HG02870 (cell line): ENCODE measurements at regions not wholly inside any gene's neighbourhood (a gene's known extent, or its start where the extent isn't known, plus 50 kb on each side); places are given as distances from the start of the nearest gene placed in this dataset.

Experiments
- ATAC-seq: cut with Tn5 transposase; IDR thresholded peaks from one replicate; pipeline ENCODE4 v1.9.1; 2021; ENCODE audit warnings: mild to moderate bottlenecking, moderate library complexity; ENCODE audit not compliant: unreplicated experiment

DNA sequence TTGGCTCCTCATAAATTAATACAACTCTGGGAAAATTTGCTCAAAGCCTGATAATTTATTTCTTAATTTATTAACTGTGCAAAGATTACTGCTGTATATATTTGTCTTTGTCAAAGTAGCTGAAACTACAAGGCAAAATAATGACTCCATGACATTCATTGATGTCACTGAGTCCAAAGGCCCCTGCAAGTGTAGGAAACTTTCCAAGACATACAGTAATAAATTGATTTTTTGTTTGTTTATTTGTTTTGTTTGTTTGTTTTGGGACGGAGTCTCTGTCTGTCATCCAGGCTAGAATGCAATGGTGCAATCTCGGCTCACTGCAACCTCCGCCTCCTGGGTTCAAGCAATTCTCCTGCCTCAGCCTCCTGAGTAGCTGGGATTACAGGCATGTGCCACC, 96.8 kb upstream of the LPP start:
- ATAC-seq: no peak

DNA sequence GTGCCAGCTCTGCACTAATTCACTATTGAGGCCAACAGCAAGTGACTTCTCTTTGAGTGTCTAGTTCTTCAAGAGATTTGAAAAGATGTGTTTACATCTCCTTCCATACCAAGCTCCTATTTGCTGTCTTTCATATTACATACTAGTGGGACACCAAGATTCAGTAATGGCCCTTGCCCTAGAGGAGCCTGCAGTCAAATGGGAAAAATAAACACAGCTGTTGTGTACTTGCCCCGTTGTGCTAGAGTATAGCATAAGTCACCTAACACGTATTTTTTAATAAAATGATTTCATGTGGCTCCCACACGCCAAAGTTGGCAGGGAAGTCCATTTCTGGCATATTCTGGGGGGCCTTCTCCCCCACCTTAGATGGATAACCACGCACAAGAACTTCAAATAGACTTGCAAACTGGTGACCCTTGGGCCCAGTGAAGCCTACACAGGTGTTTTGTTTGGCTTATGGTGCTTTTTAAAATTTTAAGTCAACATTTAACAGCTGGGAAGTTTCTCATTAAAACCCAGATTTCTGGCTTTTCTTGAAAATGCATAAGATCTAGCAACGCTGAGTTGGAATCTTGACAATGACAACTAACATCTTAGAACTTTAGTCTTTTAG, 95.3 kb upstream of the LPP start:
- no peak for ATAC-seq

DNA sequence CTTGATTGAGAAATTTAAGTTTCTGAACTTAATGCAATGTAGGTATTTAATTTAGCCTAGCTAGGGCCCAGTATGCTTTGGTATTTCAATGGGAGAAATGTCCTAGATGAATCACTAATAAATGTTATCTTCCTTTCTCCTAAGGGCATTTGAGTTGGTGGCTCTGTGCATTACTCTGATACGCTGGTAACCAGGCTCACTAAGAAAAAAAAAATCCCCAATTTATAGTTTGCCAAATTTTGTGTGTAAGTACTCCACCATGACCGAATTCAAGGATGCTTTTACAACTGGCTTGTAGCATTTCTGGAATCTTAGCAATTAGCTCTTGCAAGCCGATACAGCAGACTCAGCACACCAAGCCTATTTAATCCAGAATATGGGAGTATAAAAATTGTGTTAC, 94.6 kb upstream of the LPP start:
- no peak for ATAC-seq

DNA sequence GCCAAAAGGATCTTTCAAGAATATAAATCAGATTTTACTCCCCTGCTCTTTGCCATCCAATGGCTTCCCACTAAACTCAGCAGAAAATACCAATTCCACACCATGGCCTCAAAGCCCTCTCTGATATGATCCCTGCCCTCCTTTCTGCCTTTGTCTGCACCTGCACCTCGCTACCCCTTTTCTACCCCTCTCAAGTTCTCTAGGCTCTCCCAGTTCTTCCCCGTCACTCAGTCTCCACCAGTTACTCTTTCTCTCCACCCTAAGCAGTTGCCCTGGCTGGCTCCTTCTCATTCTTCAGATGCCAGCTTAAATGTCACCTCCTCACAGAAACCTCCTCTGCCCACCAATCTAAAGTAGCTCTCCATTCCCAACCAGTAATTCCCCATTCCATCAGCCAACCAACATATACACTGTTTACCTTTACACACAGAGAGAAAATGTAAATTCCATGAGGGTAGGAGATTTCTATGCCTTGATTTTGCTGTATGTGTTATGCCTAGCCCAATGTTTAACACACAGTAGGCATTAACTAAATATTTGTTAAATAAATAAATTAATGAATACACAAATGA, 93.6 kb upstream of the LPP start:
- ATAC-seq: no peak

DNA sequence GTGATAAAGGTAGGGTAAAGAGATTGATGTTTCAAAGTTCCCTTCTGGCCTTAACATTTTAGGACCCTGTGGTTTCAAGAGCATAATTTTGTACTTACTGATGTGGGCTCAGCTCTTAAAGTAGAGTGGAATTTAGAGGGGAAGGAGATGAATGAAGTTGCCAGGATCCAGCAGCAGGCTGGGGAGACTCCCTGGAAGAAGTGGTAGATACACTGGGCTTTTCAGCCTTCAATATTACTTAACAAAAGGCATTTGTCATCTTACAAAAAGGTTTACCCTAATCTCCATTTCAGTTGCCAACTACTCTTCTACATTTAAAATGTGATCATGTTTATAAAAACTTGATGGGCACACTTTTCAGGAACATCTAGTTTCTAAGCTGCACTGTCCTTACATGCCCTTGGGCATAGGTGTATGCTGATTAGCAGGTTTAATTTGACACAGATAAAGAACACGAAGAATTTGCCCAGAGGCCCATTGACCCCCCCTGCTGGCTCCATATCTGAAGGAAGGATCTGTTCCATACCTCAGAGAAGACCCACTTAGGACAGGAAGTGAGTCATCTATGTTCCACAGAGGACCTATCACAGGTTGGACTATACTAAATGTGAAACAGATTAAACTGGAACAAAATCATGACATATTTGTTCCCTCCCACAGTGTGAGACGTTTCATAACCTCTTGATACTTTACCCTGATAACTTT, 93.0 kb upstream of the LPP start:
- no peak for ATAC-seq

DNA sequence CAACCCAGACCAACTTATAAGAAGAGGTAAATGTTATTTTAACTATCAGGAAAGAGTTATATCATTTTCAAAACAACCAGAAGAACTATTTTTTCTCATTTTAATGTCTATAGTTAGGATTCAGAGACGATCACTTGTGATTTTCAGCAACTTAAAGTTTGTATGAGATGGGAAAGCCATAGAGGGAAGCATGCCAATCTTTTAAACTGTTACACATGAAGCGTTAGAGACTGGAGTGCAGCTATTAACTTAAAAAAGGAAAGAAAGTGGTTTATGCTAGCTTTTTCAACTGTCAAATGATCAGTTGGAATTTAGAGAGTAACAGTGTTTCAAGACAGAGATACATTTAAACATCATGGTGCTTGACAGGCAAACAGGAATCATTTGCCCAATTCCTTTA, 91.7 kb upstream of the LPP start:
- no peak for ATAC-seq

DNA sequence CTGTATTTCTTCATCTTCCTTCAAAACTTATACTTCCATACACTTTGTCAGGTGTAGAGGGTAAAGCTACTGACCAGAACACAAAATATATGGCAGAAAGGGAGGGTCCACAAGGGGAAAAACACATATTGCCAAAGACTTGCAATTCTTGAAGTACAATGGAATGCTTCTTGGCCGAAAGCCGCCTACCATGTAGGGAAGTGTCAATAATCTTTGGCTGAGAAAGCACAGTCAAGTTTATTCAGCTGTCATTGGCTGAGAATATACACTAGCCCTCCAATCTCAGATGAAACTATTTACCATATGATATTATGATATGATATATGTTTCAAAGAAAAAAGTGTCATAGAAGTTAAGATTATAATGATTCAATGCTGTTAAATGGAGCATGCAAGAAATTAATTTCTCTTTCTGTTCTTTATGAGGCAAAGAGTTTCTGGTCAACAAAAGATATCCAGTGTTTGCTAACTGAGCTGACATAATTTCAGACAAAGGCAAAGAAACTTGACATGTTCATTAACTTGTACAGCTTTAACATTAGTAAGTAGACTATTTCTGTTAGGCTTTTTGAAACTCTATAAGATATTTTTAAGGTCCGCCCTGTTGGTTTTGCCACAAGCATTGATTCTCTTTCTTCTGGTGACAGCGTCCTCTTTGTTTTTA, 89.0 kb upstream of the LPP start:
- ATAC-seq: no peak

DNA sequence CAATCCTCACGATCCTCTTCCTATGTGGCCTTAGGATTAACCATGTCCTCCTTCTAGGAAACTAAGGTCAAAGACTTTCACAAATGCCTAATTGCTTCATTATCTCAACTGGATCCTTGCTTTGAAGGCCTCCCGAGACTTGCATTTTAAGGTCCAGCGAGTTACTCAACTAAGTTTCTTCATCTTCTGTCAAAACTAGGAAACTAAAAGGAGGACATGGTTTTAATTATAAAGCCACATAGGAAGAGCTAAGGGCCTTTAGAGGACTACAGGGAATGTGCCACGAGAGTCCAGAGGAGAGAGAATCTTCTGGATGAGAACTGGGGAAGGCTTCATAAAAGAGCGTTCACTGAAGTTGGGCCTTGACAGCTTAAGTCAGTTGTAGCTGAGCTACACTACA, 87.8 kb upstream of the LPP start:
- ATAC-seq: no peak

DNA sequence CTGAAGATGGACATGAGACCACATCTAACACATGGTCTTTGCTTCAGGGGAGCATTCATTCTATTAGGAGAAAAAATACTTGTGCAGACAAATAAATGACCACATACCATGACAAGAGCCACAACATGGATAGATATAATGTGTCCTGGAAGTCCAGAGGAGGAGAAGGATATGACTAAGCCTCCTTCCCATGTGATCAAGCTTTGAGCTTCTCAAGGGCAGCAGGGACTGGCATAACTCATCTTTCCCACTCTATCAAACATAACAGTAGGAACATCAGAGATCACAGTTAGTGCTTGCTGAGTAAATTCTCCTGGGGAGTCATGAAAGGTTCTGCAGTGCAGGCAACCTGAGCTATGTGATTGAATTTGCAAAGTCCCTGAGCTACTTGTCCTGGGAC, 86.0 kb upstream of the LPP start:
- no peak for ATAC-seq

DNA sequence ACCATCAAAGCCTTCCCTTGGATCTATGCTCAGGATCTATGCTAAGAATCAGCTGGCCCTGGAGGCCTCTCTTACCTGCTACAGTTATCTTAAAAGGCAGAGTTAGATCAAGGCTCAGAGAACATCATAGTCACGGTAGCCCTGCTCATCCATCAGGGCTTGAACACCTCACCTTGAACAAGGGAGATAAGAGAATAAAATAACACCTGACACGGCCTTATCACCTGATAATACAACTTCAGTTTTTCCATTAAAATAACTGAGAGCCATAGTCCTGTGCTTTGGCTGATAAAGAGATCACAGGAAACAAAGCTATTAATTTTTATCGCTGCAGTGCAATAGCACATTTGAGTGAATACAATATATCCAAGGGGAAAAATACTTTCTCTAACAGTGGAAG, 85.6 kb upstream of the LPP start:
- no peak for ATAC-seq

DNA sequence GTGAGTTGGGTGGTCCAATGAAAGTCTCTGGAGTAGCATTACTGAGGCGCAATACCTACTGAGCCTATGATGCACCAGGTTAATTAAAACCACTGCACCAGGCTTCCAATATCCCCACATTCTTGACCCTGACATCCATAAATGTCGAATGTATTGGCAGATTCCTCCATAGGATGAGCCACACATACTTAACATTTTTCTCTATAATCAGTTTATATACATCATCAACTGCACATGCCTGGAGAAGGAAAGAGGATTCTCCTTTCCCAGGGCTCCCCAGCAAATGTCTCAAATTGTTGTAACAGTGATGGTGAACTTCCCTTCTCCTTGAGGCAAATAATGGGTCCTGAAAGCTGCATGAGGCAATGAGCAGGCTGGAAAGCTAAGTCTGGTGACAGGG, 82.3 kb upstream of the LPP start:
- ATAC-seq: no peak

DNA sequence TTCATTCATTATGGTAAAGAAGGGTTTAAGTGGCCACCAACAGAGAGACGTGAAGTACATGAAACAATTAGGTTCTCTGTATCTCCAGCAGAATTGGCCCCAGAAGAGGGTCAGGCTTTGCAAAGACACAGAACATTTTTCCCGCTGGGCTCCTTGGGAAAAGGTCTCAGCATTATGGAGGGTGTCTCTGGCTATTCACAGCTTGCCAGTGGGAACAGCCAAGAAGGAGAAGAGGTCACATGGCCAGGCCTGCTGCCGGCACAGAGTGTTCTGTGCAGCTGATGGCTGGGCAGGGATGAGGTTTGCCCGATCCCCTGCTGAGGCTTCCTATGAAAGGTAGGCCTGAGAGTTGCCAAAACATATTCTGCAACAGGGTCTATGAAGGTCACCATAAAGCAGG, 77.8 kb upstream of the LPP start:
- no peak for ATAC-seq

DNA sequence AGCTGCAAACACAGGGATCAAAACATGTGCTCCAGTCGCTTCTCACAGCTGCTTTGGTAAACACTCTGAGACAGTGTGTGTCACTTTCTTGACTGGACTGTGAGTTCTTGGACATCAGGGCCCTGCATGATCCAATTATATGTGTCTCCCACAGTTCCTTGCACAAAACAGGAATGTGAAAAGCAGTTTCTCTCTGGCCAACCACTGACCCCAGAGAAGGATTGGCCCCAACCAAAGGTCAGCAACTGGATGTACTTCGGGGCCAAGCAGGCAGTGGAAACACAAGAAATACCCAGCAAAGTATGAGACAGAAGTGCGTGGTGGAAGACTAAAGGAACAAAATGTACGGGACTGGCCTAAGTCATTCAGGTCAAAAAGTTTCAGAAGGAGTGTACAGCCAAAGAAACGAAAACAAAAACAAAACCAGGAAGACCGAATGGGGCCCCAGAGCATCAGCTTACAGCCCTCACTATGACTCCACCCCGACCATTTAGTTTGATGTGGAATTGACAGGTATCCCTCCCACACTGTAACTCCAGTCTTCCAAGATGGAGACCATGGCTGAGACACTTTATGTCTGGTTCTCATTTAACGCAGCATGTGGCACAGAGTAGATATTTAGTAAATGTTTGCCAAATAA, 76.7 kb upstream of the LPP start:
- no peak for ATAC-seq

DNA sequence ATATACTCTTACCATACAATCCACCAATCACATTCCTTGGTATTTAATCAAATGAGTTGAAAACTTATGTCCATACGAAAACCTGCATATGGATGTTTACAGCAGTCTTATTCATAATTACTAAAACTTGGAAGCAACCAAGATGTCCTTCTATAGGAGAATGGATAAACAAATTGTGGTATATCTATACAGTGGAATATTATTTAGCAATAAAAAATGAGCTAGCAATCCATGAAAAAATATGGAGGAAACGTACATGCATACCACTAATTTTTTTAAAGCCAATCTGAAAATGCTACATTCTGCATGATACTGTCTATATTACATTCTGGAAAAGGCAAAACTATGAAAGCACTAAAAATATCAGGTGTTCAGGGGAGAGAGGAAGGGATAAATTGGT, 73.9 kb upstream of the LPP start:
- no peak for ATAC-seq

DNA sequence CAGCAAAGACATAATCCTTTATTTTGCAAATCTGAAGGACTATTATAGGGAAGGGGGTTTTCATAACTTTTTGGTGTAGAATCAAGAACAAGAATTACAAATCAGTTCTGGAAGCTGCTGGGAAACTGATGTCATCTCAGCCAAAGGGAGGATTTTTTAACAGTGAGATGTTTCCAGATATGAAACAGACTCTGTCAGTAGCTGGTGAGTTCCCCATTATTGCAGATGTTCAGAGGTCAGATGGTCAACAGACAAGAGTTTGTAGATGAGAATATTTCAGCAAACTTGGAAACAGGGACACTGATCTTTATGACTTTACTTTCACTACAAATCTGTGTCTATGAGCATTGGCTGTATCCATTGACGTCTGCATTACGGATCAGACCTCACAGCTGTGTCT, 71.9 kb upstream of the LPP start:
- no peak for ATAC-seq

DNA sequence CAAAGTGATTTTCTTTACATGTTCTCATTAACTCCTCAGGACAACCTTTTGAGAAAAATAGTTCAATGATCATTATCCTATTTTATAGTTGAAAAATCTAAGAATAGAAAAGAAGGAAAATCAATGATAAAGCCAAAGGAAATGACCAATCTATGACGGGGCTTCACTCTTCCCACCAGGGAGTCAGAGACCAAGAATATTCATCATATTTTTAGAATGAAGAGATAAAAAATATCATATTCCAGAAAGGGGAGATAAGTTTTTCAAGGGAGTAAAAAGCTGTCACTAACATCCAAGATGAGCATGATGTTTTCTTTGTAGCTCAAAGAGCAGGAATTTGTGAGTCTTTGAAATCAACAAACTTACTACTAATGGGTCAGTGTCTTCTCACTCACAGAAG, 71.5 kb upstream of the LPP start:
- ATAC-seq: no peak

DNA sequence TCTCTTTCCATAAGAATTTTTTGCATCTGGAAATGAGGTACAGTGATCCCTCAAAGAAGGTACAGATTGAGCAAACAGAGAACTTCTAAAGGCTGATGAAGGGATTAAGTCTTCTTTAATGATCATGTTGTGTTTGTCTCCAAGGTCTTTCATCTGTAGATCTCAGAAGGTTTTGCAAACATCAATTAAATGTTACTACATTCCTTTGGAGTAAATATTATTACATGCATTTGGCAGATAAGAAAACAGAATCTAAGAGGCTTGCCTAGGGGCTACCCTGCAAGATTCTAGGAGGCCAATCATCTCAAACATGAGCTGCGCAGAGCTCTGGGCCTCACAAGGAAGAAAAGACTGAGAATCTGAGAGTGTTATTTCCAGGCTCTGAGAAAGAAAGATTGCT, 70.9 kb upstream of the LPP start:
- ATAC-seq: no peak

DNA sequence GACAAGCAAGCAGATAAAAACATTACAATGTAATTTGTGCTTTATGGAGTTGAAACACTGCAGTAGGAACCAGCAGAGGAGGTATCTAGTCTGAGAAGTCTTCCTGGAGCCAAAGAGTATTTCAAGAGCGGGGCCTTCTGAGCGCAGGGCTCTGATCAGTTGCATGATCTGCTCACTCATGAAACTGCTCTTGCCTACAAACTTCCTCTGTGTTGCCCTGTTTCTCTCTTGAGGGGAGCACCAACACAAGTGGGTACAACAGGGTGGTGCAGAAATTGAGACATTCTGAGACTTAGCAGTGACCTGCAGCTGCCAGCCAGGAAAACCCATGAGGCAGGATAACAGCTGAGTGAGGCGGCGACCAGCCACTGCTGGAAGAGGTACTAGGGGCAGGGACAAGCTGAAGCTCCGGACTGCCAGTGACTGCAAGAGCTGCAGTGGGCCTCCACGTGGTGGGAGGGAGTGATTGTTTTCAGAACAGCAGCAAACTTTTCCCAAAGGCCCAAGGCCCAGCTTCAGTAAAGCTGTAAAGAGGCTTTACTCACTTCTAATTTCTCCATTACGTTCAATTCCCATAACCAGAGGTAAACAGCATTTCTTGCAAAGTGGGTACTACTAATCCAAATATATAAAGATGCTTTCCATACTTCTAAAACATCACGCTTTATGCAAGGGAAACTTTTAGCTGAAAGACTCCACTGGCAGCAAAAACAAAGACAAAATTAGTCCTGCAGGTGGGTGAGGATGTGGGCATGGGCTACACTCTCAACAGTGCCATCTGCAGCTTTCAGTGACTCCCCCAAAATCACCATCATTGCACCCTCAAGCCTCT, 69.0 kb upstream of the LPP start:
- ATAC-seq: no peak

DNA sequence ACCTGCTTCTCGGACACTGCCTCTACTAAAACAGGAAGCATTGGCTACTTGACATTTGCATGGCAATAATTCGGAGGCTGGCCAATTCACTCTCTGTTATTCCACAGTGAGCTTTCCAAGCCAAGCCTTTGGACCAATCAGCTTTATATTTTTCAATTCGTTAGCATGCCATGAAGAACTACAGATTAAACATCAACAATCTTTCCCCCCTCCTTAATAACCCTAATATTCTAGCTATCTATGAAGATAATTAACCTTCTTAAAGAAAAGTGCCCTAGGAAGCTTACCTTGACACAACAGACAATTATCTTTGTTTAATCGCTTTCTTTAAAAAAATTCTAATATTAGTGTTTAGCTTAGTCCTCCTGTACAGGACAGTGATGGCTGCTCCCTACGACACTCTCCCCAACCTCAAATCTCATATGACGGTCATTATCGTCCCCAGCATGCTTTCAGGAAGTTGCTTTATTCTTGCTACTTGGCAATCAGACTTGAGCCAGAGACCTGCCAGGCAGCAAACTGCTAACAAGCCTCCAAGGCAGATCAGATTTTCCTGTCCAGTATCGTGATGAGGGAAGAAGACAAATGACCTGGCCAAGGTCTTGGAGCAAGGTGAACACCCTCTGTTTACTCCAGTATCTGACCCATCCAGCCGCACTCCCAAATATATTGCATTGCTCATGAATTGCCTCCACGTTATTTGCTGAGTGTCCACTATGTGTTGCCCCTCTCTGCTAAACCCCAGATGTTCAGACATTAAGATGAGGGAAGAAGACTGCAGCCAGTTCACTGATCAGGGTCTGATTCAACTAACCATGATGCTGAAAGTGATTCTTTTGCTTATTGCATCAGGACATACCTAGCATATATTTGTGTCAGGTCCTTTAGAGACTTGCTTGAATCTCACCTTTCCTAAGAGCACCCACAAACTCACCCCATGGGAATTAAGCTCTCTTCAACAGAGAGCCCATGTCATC, 68.1 kb upstream of the LPP start:
- no peak for ATAC-seq
